HepG2 (cell line): ENCODE measurements at regions not wholly inside any gene's neighbourhood (a gene's known extent, or its start where the extent isn't known, plus 50 kb on each side); places are given as distances from the start of the nearest gene placed in this dataset.

ENCODE experiments used
- ATAC-seq: fragments of 200-7000 bp; cut with Tn5 transposase; 3 replicates; pipeline ENCODE4 v1.9.1; 2020; ENCODE audit warnings: mild to moderate bottlenecking, moderate library complexity
- BruUV-seq: library from RNA; stranded (reverse); fragments of 400-500 nt; replicated peaks from 2 replicates; lab custom pipeline; 2021; lab: Mats Ljungman, UMichigan
- CTCF ChIA-PET: fragments of 300-600 bp; formaldehyde crosslinking; extraction: SDS; loops from one replicate; lab custom pipeline; 2021; ENCODE audit warnings: low total read pairs, inconsistent platforms, low intra/inter-chr PET ratio; lab: Yijun Ruan, JAX
- POLR2A ChIA-PET: fragments of 350-600 bp; sonication (Branson Sonifier 250); formaldehyde crosslinking; loops from one replicate; lab custom pipeline; 2020; ENCODE audit warnings: antibody characterized with exemption, inconsistent platforms; lab: Yijun Ruan, JAX
- DNase-seq: peaks from one replicate; pipeline ENCODE4 v3.0.0-alpha.2; 2015; ENCODE audit warnings: low spot score
- FAIRE-seq: peaks from 3 replicates; lab custom pipeline; 2011; peaks lifted over from hg19 to GRCh38; lab: Jason Lieb, UNC
- H2AFZ ChIP-seq: one replicate; pipeline ENCODE4 v1.6.1; 2011; ENCODE audit warnings: low read length, inconsistent platforms
- H3K27ac ChIP-seq: fragments of 300-600 bp; 3 replicates; pipeline ENCODE4 v1.8.0; 2011; ENCODE audit warnings: mixed run types, mild to moderate bottlenecking, mixed read lengths, low read length, inconsistent platforms; ENCODE audit not compliant: insufficient read depth; ENCODE audit errors: extremely low read length
- H3K27me3 ChIP-seq, 2 experiments: fragments of 200-600 bp in 1 of 2; 2 replicates in 1 of 2; 3 replicates in 1 of 2; pipeline versions ENCODE4 v1.6.0 to v1.8.0; 2011; ENCODE audit warnings: low read length in 2 of 2, mild to moderate bottlenecking in 2 of 2, moderate library complexity in 2 of 2, inconsistent platforms in 1 of 2; ENCODE audit not compliant: insufficient read depth in 2 of 2, control insufficient read depth in 1 of 2
- H3K36me3 ChIP-seq, 2 experiments: fragments of 200-600 bp in 1 of 2; replicated peaks in 1 of 2; 2 replicates in 1 of 2; 3 replicates in 1 of 2; pipeline versions ENCODE4 v1.5.1 to v1.8.0; 2011; ENCODE audit warnings: low read length in 2 of 2, inconsistent platforms in 1 of 2; ENCODE audit not compliant: insufficient read depth in 2 of 2, control insufficient read depth in 1 of 2
- H3K4me1 ChIP-seq: 2 replicates; pipeline ENCODE4 v1.5.1; 2012; ENCODE audit warnings: low read length, inconsistent platforms; ENCODE audit not compliant: insufficient read depth
- H3K4me2 ChIP-seq: 2 replicates; pipeline ENCODE4 v1.6.0; 2011; ENCODE audit warnings: low read depth, low read length, inconsistent platforms
- H3K4me3 ChIP-seq, 3 experiments: fragments of 200-600 bp in 1 of 3; sonication (generic), shearing (Covaris generic) in 1 of 3; replicated peaks in 1 of 3; 2 replicates each; pipeline ENCODE4 v1.5.1; 2011 to 2016; ENCODE audit warnings: low read length in 3 of 3, inconsistent platforms in 2 of 3, low read depth in 2 of 3, mild to moderate bottlenecking in 2 of 3, control low read depth in 1 of 3, mixed read lengths in 1 of 3; ENCODE audit not compliant: insufficient read depth in 1 of 3
- H3K79me2 ChIP-seq: one replicate; pipeline ENCODE4 v1.6.1; 2011; ENCODE audit warnings: low read length, inconsistent platforms; ENCODE audit not compliant: insufficient read depth
- H3K9ac ChIP-seq: 2 replicates; pipeline ENCODE4 v1.6.0; 2011; ENCODE audit warnings: mild to moderate bottlenecking, low read depth, low read length, inconsistent platforms; ENCODE audit not compliant: insufficient read depth
- H3K9me3 ChIP-seq: 2 replicates; pipeline ENCODE4 v1.5.1; 2012; ENCODE audit warnings: mild to moderate bottlenecking, low read length
- H4K20me1 ChIP-seq: 2 replicates; pipeline ENCODE4 v1.6.0; 2011; ENCODE audit warnings: inconsistent platforms, mild to moderate bottlenecking, low read length, moderate library complexity; ENCODE audit not compliant: insufficient read depth
- AHDC1 ChIP-seq: sonication (generic); formaldehyde crosslinking; IDR thresholded peaks from 2 replicates; pipeline ENCODE4 v1.5.1; 2020; ENCODE audit warnings: mild to moderate bottlenecking, missing genetic modification reagents, borderline replicate concordance
- ASH2L ChIP-seq: fragments of 300-600, 200-600 bp; sonication (generic); IDR thresholded peaks from 2 replicates; pipeline ENCODE4 v1.7.0; 2017; ENCODE audit warnings: low read depth, mild to moderate bottlenecking, moderate library complexity, mixed read lengths, low read length; ENCODE audit not compliant: insufficient read length
- CREM ChIP-seq, 2 experiments: sonication (generic) in 1 of 2; formaldehyde crosslinking in 1 of 2; IDR thresholded peaks; 2 replicates each; pipeline versions ENCODE4 v1.4.0 to v1.6.1; 2016 to 2020; ENCODE audit warnings: antibody characterized with exemption in 1 of 2, mild to moderate bottlenecking in 1 of 2, missing genetic modification reagents in 1 of 2
- ERF ChIP-seq: IDR thresholded peaks from 2 replicates; pipeline ENCODE4 v1.6.1; 2018; ENCODE audit warnings: missing biosample characterization, missing genetic modification reagents
- HNRNPUL1 ChIP-seq: fragments of 200-400 bp; formaldehyde crosslinking; IDR thresholded peaks from 2 replicates; pipeline ENCODE4 v1.6.1; 2017; ENCODE audit warnings: low read depth, mild to moderate bottlenecking, low read length, moderate library complexity
- MAFK ChIP-seq, 2 experiments: IDR thresholded peaks in 1 of 2; conservative IDR thresholded peaks in 1 of 2; 2 replicates each; pipeline ENCODE4 v1.6.1; 2011; ENCODE audit warnings: improper control_type of control experiment in 2 of 2, low read length in 2 of 2
- PCBP2 ChIP-seq: fragments of 200-400 bp; formaldehyde crosslinking; optimal IDR thresholded peaks from 2 replicates; pipeline ENCODE3; 2018; ENCODE audit warnings: low read length, low read depth; ENCODE audit not compliant: poor library complexity, severe bottlenecking
- SAFB2 ChIP-seq: sonication (generic); formaldehyde crosslinking; IDR thresholded peaks from 2 replicates; pipeline ENCODE4 v1.5.1; 2020; ENCODE audit warnings: missing genetic modification reagents, low read depth, mild to moderate bottlenecking, borderline replicate concordance
- TSC22D2 ChIP-seq: sonication (generic); formaldehyde crosslinking; IDR thresholded peaks from 2 replicates; pipeline ENCODE4 v1.5.1; 2020; ENCODE audit warnings: missing genetic modification reagents, mild to moderate bottlenecking, borderline replicate concordance
- ZNF564 ChIP-seq: sonication (generic); formaldehyde crosslinking; IDR thresholded peaks from 2 replicates; pipeline ENCODE4 v1.8.1; 2023; ENCODE audit warnings: mild to moderate bottlenecking, missing genetic modification reagents
- ZNF616 ChIP-seq: sonication (generic); formaldehyde crosslinking; IDR thresholded peaks from 2 replicates; pipeline ENCODE4 v1.5.0; 2020; ENCODE audit warnings: low read depth, mild to moderate bottlenecking, missing genetic modification reagents
- ZNF784 ChIP-seq: sonication (generic); formaldehyde crosslinking; IDR thresholded peaks from 2 replicates; pipeline ENCODE4 v1.5.1; 2020; ENCODE audit warnings: missing genetic modification reagents, mild to moderate bottlenecking, borderline replicate concordance
- ZNF839 ChIP-seq: sonication (generic); formaldehyde crosslinking; IDR thresholded peaks from 2 replicates; pipeline ENCODE4 v1.4.0; 2020; ENCODE audit warnings: missing genetic modification reagents, mild to moderate bottlenecking, borderline replicate concordance
- WGBS: methylation state at CpG from one replicate; pipeline ENCODE4 v1.1.6; 2017; ENCODE audit warnings: low lambda C conversion rate; 5-methylcytosine and 5-hydroxymethylcytosine counted together
- in situ Hi-C: cut with HindIII; loops from 2 replicates; pipeline ENCODE4 v1.10.0; 2017; ENCODE audit warnings: low pct_unique_long_range_greater_than_20kb; ENCODE audit not compliant: extremely low pct_ligation_motif_present
- intact Hi-C: fragments of 100-400 bp; cut with micrococcal nuclease; formaldehyde crosslinking; loops from one replicate; pipeline ENCODE4 v1.10.0; 2022; ENCODE audit not compliant: unreplicated experiment

- ATAC-seq, result no peak
- in situ Hi-C loops (no loop called here), intact Hi-C loops (no loop called here)
- 0% methylated on average over 1 of the region's 4 CpGs for WGBS
- H3K27me3 ChIP-seq, result no peaks in the 10 kb centered on the region
- H3K4me2 ChIP-seq, result no peak overlapping the region
- no peaks in the 10 kb centered on the region for H4K20me1 ChIP-seq
- no peaks in the 10 kb centered on the region for H3K9me3 ChIP-seq
- TF ChIP-seq ZNF839, result no peak
- TF ChIP-seq MAFK (conservative IDR thresholded peaks at IDR 0.05 in 1 of 2, IDR thresholded peaks at IDR 0.05 in 1 of 2; ENCODE audit: low read length in 2 of 2), result 0 out of 4 replicates have a peak, but pooled peaks of 1 of the 2 experiments have one; percentile 8
- no peaks in the 10 kb centered on the region for H3K36me3 ChIP-seq
- H3K4me3 ChIP-seq, result no peak overlapping the region
- no peak overlapping the region for H3K27ac ChIP-seq
- POLR2A ChIA-PET, result no interaction called here
- DNase-seq, result no peak
- no TSS peak for BruUV-seq
- FAIRE-seq, result no peak
- CTCF ChIA-PET, result no interaction called here
- no peaks in the 10 kb centered on the region for H3K79me2 ChIP-seq
- H2AFZ ChIP-seq, result no peak overlapping the region
- no peak overlapping the region for H3K9ac ChIP-seq
- no peaks in the 10 kb centered on the region for H3K4me1 ChIP-seq
Measured at GRCh38 chrX:42460706-42461105, 317.3 kb downstream of the PPP1R2C start.

- in situ Hi-C loops, result no loop called here
- Histone ChIP-seq H3K36me3 (no peaks in the 10 kb centered on the region), H3K4me2 (no peak overlapping the region), H3K27ac (no peak overlapping the region), H2AFZ (no peak overlapping the region), H3K4me3 (no peak overlapping the region), H4K20me1 (no peaks in the 10 kb centered on the region), H3K4me1 (no peaks in the 10 kb centered on the region), H3K27me3 (no peaks in the 10 kb centered on the region), H3K79me2 (no peaks in the 10 kb centered on the region), H3K9ac (no peak overlapping the region), H3K9me3 (no peaks in the 10 kb centered on the region)
- intact Hi-C loops, result no loop called here
- ChIA-PET CTCF (no interaction called here), POLR2A (no interaction called here)
- DNase-seq (peak; percentile 1), FAIRE-seq (no peak), ATAC-seq (no peak)
- no TSS peak for BruUV-seq
- TF ChIP-seq TSC22D2 (CRISPR knock-in tag) (no peak), PCBP2 (no peak), ZNF616 (no peak), ASH2L (no peak), HNRNPUL1 (no peak), ZNF784 (CRISPR knock-in tag) (no peak), ERF (CRISPR knock-in tag) (no peak), CREM (IDR thresholded peaks at IDR 0.05) (no peak), CREM (CRISPR knock-in tag; IDR thresholded peaks at IDR 0.05) (no peak), ZNF564 (CRISPR knock-in tag) (no peak), SAFB2 (CRISPR knock-in tag) (no peak), AHDC1 (CRISPR knock-in tag) (no peak)
Measured at GRCh38 chrX:42459735-42460134, 318.2 kb downstream of the PPP1R2C start.
